ENCODE measurements at regions not wholly inside any gene's neighbourhood (a gene's known extent, or its start where the extent isn't known, plus 50 kb on each side); places are given as distances from the start of the nearest gene placed in this dataset.

GRCh38 chr7:131781-132482, 60.4 kb upstream of the FAM20C start:
- Mint-ChIP-seq H3K27ac (no peak overlapping the region), H3K27me3 (ENCODE audit: low read depth) (no peaks in the 10 kb centered on the region), H3K9me3 (no peaks in the 10 kb centered on the region), H3K4me3 (no peak overlapping the region), H3K36me3 (ENCODE audit: low read depth) (no peaks in the 10 kb centered on the region), H3K4me1 (ENCODE audit: low read depth) (no peaks in the 10 kb centered on the region)

DNA sequence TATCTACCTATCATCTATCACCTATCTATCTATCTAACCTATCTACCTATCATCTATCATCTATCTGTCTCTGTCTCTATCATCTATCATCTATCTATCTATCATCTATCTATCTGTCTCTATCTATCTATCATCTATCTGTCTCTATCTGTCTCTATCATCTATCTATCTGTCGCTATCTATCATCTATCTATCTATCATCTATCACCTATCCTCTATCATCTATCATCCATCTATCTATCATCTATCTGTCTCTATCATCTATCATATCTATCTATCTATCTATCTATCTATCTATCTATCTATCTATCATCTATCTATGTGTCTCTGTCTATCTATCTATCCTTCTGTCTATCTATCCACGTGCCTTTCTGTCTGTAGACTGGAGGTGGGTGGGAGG, 59.5 kb upstream of the FAM20C start:
- H3K4me3 Mint-ChIP-seq = no peak overlapping the region
- H3K27ac Mint-ChIP-seq = no peak overlapping the region
- H3K36me3 Mint-ChIP-seq (ENCODE audit: low read depth) = no peaks in the 10 kb centered on the region
- H3K4me1 Mint-ChIP-seq (ENCODE audit: low read depth) = no peaks in the 10 kb centered on the region
- H3K9me3 Mint-ChIP-seq = no peaks in the 10 kb centered on the region
- no peaks in the 10 kb centered on the region for H3K27me3 Mint-ChIP-seq (ENCODE audit: low read depth)

DNA sequence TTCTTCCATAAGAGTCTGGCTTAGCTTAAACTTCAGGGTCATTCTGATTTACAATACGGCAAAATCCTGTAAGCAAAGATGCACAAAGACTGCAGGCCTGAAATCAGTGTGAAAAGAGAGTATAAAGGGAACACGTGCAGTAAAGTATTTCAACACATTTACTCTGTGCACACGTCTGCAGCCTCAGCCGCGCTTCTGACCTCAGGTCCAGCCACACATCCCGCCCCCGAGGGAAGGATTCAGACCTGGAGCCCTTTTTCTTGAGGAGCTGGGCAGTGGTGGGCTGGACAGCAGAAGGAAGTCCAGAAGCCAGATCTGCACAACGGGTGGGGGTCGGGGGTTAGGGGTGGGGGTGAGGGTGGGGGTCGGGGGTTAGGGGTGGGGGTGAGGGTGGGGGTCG, 58.9 kb upstream of the FAM20C start:
- Mint-ChIP-seq H3K36me3 (ENCODE audit: low read depth) (no peaks in the 10 kb centered on the region), H3K4me1 (ENCODE audit: low read depth) (no peaks in the 10 kb centered on the region), H3K27ac (no peak overlapping the region), H3K4me3 (no peak overlapping the region), H3K27me3 (ENCODE audit: low read depth) (peaks cover 2% of the 10 kb centered on the region), H3K9me3 (no peaks in the 10 kb centered on the region)

- no peaks in the 10 kb centered on the region for H3K36me3 Mint-ChIP-seq (ENCODE audit: low read depth)
- H3K9me3 Mint-ChIP-seq = no peaks in the 10 kb centered on the region
- no peak overlapping the region for H3K4me3 Mint-ChIP-seq
- H3K4me1 Mint-ChIP-seq (ENCODE audit: low read depth) = no peaks in the 10 kb centered on the region
- H3K27ac Mint-ChIP-seq = no peak overlapping the region
- peaks cover 4% of the 10 kb centered on the region for H3K27me3 Mint-ChIP-seq (ENCODE audit: low read depth)
Measured at GRCh38 chr7:134029-134428, 58.3 kb upstream of the FAM20C start.

- Mint-ChIP-seq H3K4me3 (no peak overlapping the region), H3K9me3 (no peaks in the 10 kb centered on the region), H3K27me3 (ENCODE audit: low read depth) (peaks cover 4% of the 10 kb centered on the region), H3K36me3 (ENCODE audit: low read depth) (no peaks in the 10 kb centered on the region), H3K27ac (no peak overlapping the region), H3K4me1 (ENCODE audit: low read depth) (no peaks in the 10 kb centered on the region)
Measured at GRCh38 chr7:134561-135256, 57.7 kb upstream of the FAM20C start.

DNA sequence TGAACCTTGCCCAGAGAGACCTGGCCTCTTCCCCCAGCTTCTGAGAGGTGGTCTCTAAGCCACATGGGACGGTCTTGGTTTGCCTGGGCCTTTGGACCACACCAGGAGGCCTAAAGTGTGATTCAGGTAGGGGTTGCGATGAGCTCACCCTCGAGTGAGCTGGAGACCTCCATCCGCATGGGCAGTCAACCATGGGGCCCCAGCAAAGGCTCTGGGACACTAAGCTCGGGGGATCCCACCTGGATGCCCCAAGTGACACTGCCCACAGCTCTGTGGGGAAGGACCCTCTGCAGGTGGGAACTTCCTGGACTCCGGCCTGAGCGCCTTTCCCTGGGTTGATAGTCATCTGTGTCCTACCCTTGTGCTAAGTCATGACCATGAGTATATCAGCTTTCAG, 57.1 kb upstream of the FAM20C start:
- H3K4me3 Mint-ChIP-seq = no peak overlapping the region
- H3K9me3 Mint-ChIP-seq = no peaks in the 10 kb centered on the region
- H3K27me3 Mint-ChIP-seq (ENCODE audit: low read depth) = peaks cover 4% of the 10 kb centered on the region
- no peaks in the 10 kb centered on the region for H3K36me3 Mint-ChIP-seq (ENCODE audit: low read depth)
- no peaks in the 10 kb centered on the region for H3K4me1 Mint-ChIP-seq (ENCODE audit: low read depth)
- no peak overlapping the region for H3K27ac Mint-ChIP-seq

GRCh38 chr7:135731-136645, 56.4 kb upstream of the FAM20C start:
- Mint-ChIP-seq H3K4me3 (no peak overlapping the region), H3K27ac (no peak overlapping the region), H3K27me3 (ENCODE audit: low read depth) (peaks cover 4% of the 10 kb centered on the region), H3K9me3 (no peaks in the 10 kb centered on the region), H3K36me3 (ENCODE audit: low read depth) (no peaks in the 10 kb centered on the region), H3K4me1 (ENCODE audit: low read depth) (no peaks in the 10 kb centered on the region)

GRCh38 chr7:137094-137891, 55.1 kb upstream of the FAM20C start:
- H3K27ac Mint-ChIP-seq = no peak overlapping the region
- H3K4me1 Mint-ChIP-seq (ENCODE audit: low read depth) = no peaks in the 10 kb centered on the region
- H3K36me3 Mint-ChIP-seq (ENCODE audit: low read depth) = no peaks in the 10 kb centered on the region
- no peak overlapping the region for H3K4me3 Mint-ChIP-seq
- H3K27me3 Mint-ChIP-seq (ENCODE audit: low read depth) = peaks cover 4% of the 10 kb centered on the region
- H3K9me3 Mint-ChIP-seq = no peaks in the 10 kb centered on the region

DNA sequence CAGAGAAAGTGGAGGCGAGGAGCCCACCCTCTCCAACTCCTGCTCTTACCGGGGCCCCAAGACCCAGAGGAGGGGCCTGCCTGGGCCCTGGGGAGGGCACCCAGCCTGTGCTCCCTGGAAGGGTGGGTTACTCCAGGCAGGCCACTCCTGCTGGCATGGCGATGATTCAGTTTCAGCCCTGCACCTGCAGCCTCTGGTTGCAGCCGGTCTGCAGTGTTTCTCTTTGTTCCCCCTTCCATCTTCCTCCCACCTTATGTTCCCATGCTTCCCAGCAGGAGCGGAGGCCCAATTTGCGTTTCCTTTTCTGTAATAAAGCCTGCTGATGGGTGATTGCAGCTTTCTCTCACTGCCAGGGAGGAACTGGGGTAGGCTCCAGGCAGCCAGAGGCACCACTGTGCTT, 53.2 kb upstream of the FAM20C start:
- no peaks in the 10 kb centered on the region for H3K9me3 Mint-ChIP-seq
- H3K27ac Mint-ChIP-seq = no peak overlapping the region
- peaks cover 4% of the 10 kb centered on the region for H3K27me3 Mint-ChIP-seq (ENCODE audit: low read depth)
- no peaks in the 10 kb centered on the region for H3K4me1 Mint-ChIP-seq (ENCODE audit: low read depth)
- H3K4me3 Mint-ChIP-seq = no peak overlapping the region
- no peaks in the 10 kb centered on the region for H3K36me3 Mint-ChIP-seq (ENCODE audit: low read depth)

DNA sequence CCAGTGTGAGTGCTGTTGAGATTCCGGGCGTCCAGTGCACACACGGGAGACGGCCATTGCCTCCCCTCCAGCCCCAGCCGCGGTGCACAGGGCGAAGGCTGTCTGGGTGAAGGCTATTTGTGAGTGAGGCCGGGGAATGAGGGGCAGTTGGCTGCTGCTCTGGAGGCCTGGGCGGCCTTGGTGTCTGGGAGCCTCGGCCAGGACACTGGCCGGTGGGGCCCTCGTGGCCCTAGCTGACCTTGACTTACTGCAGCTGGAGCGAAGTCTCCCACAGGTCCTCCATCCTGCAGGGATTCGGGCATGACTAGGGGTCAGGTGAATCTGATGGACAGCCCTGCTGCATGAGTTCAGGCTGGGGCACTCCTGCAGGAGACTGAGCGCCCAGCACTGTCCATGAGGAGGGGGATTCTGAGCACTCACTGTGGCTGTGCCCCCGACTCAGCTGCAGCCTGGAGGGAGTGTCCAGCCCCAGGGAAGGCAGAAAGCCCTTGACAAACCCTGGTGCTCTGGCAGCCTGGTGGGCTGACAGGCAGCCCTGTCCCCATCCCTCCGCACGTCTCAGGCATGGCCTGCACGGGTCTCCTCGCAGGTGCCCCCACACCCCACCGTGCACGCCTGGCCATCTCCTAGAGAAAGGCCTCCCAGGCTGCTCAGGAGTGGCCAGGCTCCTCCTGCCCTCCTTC, 52.7 kb upstream of the FAM20C start:
- H3K4me3 Mint-ChIP-seq = no peak overlapping the region
- no peaks in the 10 kb centered on the region for H3K4me1 Mint-ChIP-seq (ENCODE audit: low read depth)
- H3K27ac Mint-ChIP-seq = no peak overlapping the region
- H3K36me3 Mint-ChIP-seq (ENCODE audit: low read depth) = no peaks in the 10 kb centered on the region
- no peaks in the 10 kb centered on the region for H3K9me3 Mint-ChIP-seq
- H3K27me3 Mint-ChIP-seq (ENCODE audit: low read depth) = peaks cover 4% of the 10 kb centered on the region

- no peaks in the 10 kb centered on the region for H3K9me3 Mint-ChIP-seq
Measured at GRCh38 chr7:140996-141395, 51.4 kb upstream of the FAM20C start.

DNA sequence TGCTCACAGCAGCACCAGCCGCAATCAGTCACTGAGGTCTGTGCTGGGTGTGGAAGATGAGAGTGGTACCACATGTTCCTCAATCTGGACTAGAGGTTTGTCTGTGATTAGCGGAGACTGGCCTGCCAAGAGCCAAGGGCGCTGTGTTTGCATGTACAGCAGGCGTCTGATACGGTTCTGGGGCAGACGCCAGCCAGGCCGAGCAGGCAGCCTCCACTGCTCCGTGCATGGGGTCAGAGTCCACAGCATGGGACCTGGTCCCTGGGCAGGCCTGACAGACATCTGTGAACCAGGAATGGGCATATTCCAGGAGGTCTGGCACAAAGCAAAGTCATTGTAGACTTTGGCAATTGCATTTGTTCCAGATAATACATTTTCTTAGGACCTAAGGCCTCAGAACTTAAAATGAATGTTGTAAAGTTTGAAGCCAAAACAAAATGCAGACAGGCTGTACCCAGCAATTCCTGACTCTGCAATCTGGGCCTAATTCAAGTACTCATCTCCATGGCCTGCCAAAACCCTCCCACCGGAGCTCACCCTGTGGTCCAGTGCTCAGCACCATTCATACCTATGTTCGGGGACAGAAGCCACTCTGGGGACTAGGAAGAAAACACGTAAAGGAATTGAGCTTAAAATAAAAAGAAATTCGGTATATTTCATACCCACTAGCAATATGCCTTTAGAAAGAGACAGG, 50.0 kb upstream of the FAM20C start:
- peaks cover 4% of the 10 kb centered on the region for H3K27me3 Mint-ChIP-seq (ENCODE audit: low read depth)
- H3K9me3 Mint-ChIP-seq = no peaks in the 10 kb centered on the region
- H3K4me1 Mint-ChIP-seq (ENCODE audit: low read depth) = no peaks in the 10 kb centered on the region
- H3K36me3 Mint-ChIP-seq (ENCODE audit: low read depth) = peaks cover 2% of the 10 kb centered on the region
- H3K27ac Mint-ChIP-seq = no peak overlapping the region
- no peak overlapping the region for H3K4me3 Mint-ChIP-seq

More at GRCh38 chr7:140996-141395, 51.4 kb upstream of the FAM20C start:
- Mint-ChIP-seq H3K4me1 (ENCODE audit: low read depth) (no peaks in the 10 kb centered on the region), H3K27ac (no peak overlapping the region), H3K27me3 (ENCODE audit: low read depth) (peaks cover 4% of the 10 kb centered on the region), H3K4me3 (no peak overlapping the region), H3K36me3 (ENCODE audit: low read depth) (no peaks in the 10 kb centered on the region)

Measured in T-helper 1 cell treated with Interleukin-12 subunit alpha and Interleukin-12 subunit beta and Interleukin-4 antibody, amounts not matched to agents 30 μg/mL and 1 μg/mL, for 36 hours (primary cell).